EL (cell line): ENCODE measurements at regions not wholly inside any gene's neighbourhood (a gene's known extent, or its start where the extent isn't known, plus 50 kb on each side); places are given as distances from the start of the nearest gene placed in this dataset.
"Not testable (repeated sequence)": the region's sequence is repeated elsewhere in the genome, so short reads cannot be mapped to it uniquely, and the experiment has no call there.

Experiments
- DNase-seq: peaks from one replicate; pipeline ENCODE4 v3.0.0-alpha.2; 2016

- DNase-seq: no peak
These were observed 244.2 kb upstream of the RIMS1 start for GRCh38 chr6:71642120-71642519.

- DNase-seq: no peak
These were observed 243.6 kb upstream of the RIMS1 start for GRCh38 chr6:71642793-71643192.

GRCh38 chr6:71645299-71645698, 241.1 kb upstream of the RIMS1 start:
- no peak for DNase-seq

GRCh38 chr6:71649915-71650314, 236.4 kb upstream of the RIMS1 start:
- no peak for DNase-seq

GRCh38 chr6:71651636-71652035, 234.7 kb upstream of the RIMS1 start:
- DNase-seq: no peak

- no peak for DNase-seq
These were observed 230.2 kb upstream of the RIMS1 start for GRCh38 chr6:71656121-71656520.

- no peak for DNase-seq
These were observed 220.4 kb upstream of the RIMS1 start for GRCh38 chr6:71665931-71666330.

- DNase-seq: no peak
These were observed 213.5 kb upstream of the RIMS1 start for GRCh38 chr6:71672876-71673275.

- DNase-seq: no peak
These were observed 211.0 kb upstream of the RIMS1 start for GRCh38 chr6:71675386-71675785.

GRCh38 chr6:71676298-71676697, 210.1 kb upstream of the RIMS1 start:
- DNase-seq: no peak

GRCh38 chr6:71678091-71678490, 208.3 kb upstream of the RIMS1 start:
- no peak for DNase-seq

GRCh38 chr6:71681234-71681867, 205.0 kb upstream of the RIMS1 start:
- no peak for DNase-seq

- not testable (repeated sequence) for DNase-seq
These were observed 200.2 kb upstream of the RIMS1 start for GRCh38 chr6:71686021-71686677.

- DNase-seq: no peak
These were observed 187.6 kb upstream of the RIMS1 start for GRCh38 chr6:71698702-71699101.

- DNase-seq: no peak
These were observed 179.8 kb upstream of the RIMS1 start for GRCh38 chr6:71706523-71706922.

- no peak for DNase-seq
These were observed 179.3 kb upstream of the RIMS1 start for GRCh38 chr6:71707059-71707458.

GRCh38 chr6:71720705-71721104, 165.6 kb upstream of the RIMS1 start:
- no peak for DNase-seq

- DNase-seq: peak; percentile 33
These were observed 164.7 kb upstream of the RIMS1 start for GRCh38 chr6:71721642-71722041.

- DNase-seq: no peak
These were observed 163.6 kb upstream of the RIMS1 start for GRCh38 chr6:71722736-71723135.

- DNase-seq: peak; percentile 4
These were observed 161.8 kb upstream of the RIMS1 start for GRCh38 chr6:71724456-71725125.

- DNase-seq: no peak
These were observed 161.3 kb upstream of the RIMS1 start for GRCh38 chr6:71725126-71725470.

GRCh38 chr6:71726121-71726520, 160.2 kb upstream of the RIMS1 start:
- DNase-seq: no peak

GRCh38 chr6:71727632-71728294, 158.6 kb upstream of the RIMS1 start:
- peak; percentile 33 for DNase-seq

GRCh38 chr6:71730284-71730683, 156.1 kb upstream of the RIMS1 start:
- DNase-seq: no peak
